IMR-90 (cell line): ENCODE measurements at regions not wholly inside any gene's neighbourhood (a gene's known extent, or its start where the extent isn't known, plus 50 kb on each side); places are given as distances from the start of the nearest gene placed in this dataset.
A peak's percentile ranks its signal among the peaks of the same experiment; 100 is the strongest.

Source experiments
- CEBPB ChIP-seq: IDR thresholded peaks from 2 replicates; pipeline ENCODE4 v1.6.1; 2012; ENCODE audit warnings: low read depth, low read length, improper control_type of control experiment
- CTCF ChIP-seq: conservative IDR thresholded peaks from 2 replicates; pipeline ENCODE4 v1.5.1; 2012; ENCODE audit warnings: mild to moderate bottlenecking, low read depth, low read length, improper control_type of control experiment
- FOS ChIP-seq: fragments of 150-350 bp; IDR thresholded peaks from 2 replicates; pipeline ENCODE4 v1.6.1; 2016; ENCODE audit warnings: low read depth, low read length
- MAFK ChIP-seq: IDR thresholded peaks from 2 replicates; pipeline ENCODE4 v1.6.1; 2012; ENCODE audit warnings: low read depth, low read length, improper control_type of control experiment
- MAZ ChIP-seq: IDR thresholded peaks from 2 replicates; pipeline ENCODE4 v1.6.1; 2012; ENCODE audit warnings: low read depth, mild to moderate bottlenecking, low read length, improper control_type of control experiment, moderate library complexity, borderline replicate concordance
- MXI1 ChIP-seq: IDR thresholded peaks from 2 replicates; pipeline ENCODE4 v1.6.1; 2012; ENCODE audit warnings: low read depth, mild to moderate bottlenecking, low read length, moderate library complexity, borderline replicate concordance
- NFE2L2 ChIP-seq: fragments of 150-350 bp; IDR thresholded peaks from 2 replicates; pipeline ENCODE4 v1.6.1; 2016; ENCODE audit warnings: low read depth, mild to moderate bottlenecking, low read length
- POLR2A ChIP-seq: IDR thresholded peaks from 2 replicates; pipeline ENCODE4 v1.6.1; 2012; ENCODE audit warnings: mild to moderate bottlenecking, low read depth, low read length
- RAD21 ChIP-seq: IDR thresholded peaks from 2 replicates; pipeline ENCODE4 v1.6.1; 2012; ENCODE audit warnings: low read length, improper control_type of control experiment
- RCOR1 ChIP-seq: IDR thresholded peaks from 2 replicates; pipeline ENCODE4 v1.6.1; 2012; ENCODE audit warnings: mild to moderate bottlenecking, low read length, improper control_type of control experiment; ENCODE audit not compliant: insufficient replicate concordance
- SMC3 ChIP-seq: fragments of 150-350 bp; IDR thresholded peaks from 2 replicates; pipeline ENCODE4 v1.6.1; 2016; ENCODE audit warnings: low read depth, mild to moderate bottlenecking, antibody characterized with exemption, low read length, moderate library complexity
- USF2 ChIP-seq: fragments of 150-350 bp; IDR thresholded peaks from 2 replicates; pipeline ENCODE4 v1.6.1; 2017; ENCODE audit warnings: mild to moderate bottlenecking, antibody characterized with exemption, low read length, low read depth
- TF ChIP-seq, protein P1 (sequence below): fragments of 150-350 bp; IDR thresholded peaks from 2 replicates; pipeline ENCODE4 v1.6.1; 2016; ENCODE audit warnings: low read depth, mild to moderate bottlenecking, low read length, moderate library complexity, borderline replicate concordance

DNA sequence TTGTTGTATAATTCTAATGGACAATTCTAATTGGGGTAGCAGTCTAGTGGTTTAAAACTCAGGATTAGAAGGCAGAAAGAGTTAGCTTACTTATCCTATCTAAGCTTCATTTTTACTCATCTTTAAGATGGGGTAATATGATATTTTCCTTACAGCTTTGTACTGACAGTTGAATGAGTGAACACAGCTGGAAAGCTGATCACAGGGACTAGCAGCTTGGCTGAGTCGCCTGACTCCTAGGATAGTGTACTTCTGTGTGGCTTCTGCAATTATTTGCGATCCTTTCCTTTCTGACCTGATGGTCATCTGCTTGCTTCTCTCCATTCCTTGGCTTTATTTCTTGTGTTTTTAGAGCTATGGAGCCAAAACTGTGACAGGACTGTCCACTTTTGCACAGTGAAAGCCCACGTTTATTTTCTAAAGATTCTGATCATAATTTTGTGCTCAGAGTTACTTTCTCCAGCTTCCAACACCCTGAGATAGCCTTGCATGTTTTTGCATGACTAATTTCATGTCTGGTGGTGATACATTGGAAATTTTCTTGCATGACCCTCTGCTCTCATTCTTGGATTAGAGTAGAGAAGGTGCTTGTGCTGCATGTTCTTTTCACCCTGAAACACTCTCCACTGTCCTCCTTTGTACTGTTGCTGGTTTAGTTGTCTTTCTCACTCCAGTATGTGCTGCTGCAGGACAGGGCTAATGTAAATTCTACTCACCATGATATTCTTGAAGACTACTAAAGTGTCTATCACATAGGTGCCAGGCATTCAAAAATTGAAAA is 377.0 kb upstream of the ATP2B1 start:
- no peak for TF ChIP-seq CTCF
- TF ChIP-seq POLR2A: no peak
- TF ChIP-seq SMC3: no peak
- TF ChIP-seq USF2: no peak
- no peak for TF ChIP-seq NFE2L2
- 0 out of 2 replicates have a peak, but pooled peaks have one; percentile 0 for TF ChIP-seq FOS
- TF ChIP-seq MXI1: no peak
- no peak for TF ChIP-seq MAZ
- no peak for TF ChIP-seq RCOR1
- no peak for TF ChIP-seq RAD21
- no peak for TF ChIP-seq CEBPB
- TF ChIP-seq MAFK: no peak
- TF ChIP-seq, protein P1, sequence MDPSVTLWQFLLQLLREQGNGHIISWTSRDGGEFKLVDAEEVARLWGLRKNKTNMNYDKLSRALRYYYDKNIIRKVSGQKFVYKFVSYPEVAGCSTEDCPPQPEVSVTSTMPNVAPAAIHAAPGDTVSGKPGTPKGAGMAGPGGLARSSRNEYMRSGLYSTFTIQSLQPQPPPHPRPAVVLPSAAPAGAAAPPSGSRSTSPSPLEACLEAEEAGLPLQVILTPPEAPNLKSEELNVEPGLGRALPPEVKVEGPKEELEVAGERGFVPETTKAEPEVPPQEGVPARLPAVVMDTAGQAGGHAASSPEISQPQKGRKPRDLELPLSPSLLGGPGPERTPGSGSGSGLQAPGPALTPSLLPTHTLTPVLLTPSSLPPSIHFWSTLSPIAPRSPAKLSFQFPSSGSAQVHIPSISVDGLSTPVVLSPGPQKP: no peak
